ENCODE measurements at regions not wholly inside any gene's neighbourhood (a gene's known extent, or its start where the extent isn't known, plus 50 kb on each side); places are given as distances from the start of the nearest gene placed in this dataset.
"Not testable (repeated sequence)": the region's sequence is repeated elsewhere in the genome, so short reads cannot be mapped to it uniquely, and the experiment has no call there.

DNA sequence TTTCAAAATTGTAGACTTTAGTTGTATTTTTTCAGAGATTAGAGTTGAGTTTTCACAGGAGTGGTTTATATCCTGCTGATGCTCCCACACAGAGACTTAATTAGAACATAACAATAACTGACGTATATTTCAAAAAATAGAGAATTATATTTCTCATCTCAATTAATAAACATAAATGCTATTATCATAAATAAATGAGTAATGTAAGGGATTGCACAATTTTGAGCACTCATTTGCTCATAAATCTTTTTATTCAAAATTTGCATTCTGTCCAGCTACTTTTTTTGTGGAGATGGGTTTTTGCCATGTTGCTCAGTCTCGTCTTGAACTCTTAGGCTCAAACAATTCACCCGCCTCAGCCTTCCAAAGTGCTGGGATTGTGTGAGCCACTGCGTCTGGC lies 515.7 kb upstream of the RORB start:
- Mint-ChIP-seq H3K36me3 (no peaks in the 10 kb centered on the region), H3K4me3 (no peak overlapping the region), H3K27me3 (no peaks in the 10 kb centered on the region), H3K4me1 (no peaks in the 10 kb centered on the region), H3K9me3 (peaks cover 3% of the 10 kb centered on the region), H3K27ac (no peak overlapping the region)
- no peak for DNase-seq

DNA sequence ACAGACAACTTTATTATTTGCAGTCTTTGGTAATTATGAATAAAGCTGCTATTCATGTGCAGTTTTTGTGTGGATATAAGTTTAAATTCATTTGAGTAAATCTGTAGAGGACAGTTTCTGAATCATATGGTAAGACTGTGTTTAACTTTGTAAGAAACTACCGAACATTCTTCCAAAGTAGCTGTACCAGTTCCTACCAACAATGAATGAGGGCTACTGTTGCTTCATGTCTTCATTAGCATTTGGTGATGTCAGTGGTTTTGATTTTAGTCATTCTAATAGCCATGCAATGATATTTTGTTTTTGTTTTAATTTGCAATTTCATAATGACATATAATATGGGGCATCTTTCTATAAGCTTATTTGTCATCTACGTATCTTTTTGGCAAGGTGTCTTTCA lies 501.3 kb upstream of the RORB start:
- no peak for DNase-seq
- no peak overlapping the region for H3K27ac Mint-ChIP-seq
- peaks cover 1% of the 10 kb centered on the region for H3K9me3 Mint-ChIP-seq
- H3K27me3 Mint-ChIP-seq, result no peaks in the 10 kb centered on the region
- H3K4me1 Mint-ChIP-seq, result no peaks in the 10 kb centered on the region
- H3K36me3 Mint-ChIP-seq, result no peaks in the 10 kb centered on the region
- H3K4me3 Mint-ChIP-seq, result no peak overlapping the region

DNA sequence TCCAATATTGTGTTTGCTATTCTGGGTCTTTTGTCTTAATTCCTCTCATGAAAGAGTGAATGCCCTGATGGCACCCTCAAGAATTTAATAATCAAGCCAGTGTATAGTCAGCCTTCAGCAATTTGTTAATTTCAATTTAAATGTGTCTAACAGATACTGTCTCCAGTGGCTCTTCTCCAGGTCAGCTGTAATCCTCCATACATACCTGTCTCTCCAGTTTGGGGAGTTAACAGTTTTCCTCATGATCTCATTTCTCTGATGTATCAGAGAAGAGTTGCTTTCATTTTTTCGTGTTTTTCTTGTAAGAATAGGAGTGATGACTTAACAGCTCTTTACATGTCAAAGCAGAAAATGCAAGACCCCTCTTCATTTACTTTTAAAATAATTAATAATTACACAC lies 500.3 kb upstream of the RORB start:
- no peak for DNase-seq
- Mint-ChIP-seq H3K4me1 (no peaks in the 10 kb centered on the region), H3K27me3 (no peaks in the 10 kb centered on the region), H3K9me3 (peaks cover 1% of the 10 kb centered on the region), H3K4me3 (no peak overlapping the region), H3K27ac (no peak overlapping the region), H3K36me3 (no peaks in the 10 kb centered on the region)

DNA sequence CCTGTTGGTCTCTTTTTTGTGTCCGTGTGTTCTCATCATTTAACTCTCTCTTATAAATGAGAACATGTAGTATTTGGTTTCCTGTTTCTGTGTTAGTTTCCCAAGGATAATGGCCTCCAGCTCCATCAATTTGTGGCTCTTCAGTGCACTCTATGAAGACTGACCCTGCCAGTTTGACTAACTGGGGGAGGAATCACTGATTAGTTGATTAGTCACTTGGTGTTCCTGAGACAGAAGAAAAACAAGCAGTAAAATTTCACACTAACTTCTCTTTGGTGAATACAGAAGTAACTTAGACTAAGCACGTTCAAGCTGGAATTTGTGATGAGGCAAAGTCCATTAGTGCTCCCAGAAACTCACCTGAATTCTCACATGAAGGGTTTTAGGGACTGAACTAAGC lies 495.8 kb upstream of the RORB start:
- DNase-seq, result no peak
- Mint-ChIP-seq H3K36me3 (no peaks in the 10 kb centered on the region), H3K4me3 (no peak overlapping the region), H3K27me3 (no peaks in the 10 kb centered on the region), H3K4me1 (no peaks in the 10 kb centered on the region), H3K27ac (no peak overlapping the region), H3K9me3 (no peaks in the 10 kb centered on the region)

DNA sequence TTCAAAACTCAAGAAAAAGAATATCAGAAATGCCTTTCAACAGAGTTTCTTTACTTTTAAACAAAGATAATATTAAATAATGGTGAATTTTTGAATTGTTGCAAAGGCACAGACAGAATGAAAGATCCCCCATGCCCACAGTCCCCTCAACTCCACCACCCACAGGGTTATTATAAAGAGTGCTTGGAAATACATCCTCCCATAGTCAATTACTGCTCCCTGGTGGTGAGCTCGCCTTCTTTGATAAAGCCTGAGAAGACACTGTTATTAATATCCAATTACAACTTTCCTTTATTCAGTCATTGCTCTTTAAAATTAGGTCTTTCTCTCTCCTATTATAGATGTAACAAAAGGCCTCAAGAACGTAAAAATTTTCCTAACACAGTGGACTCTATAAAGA lies 490.2 kb upstream of the RORB start:
- no peak overlapping the region for H3K27ac Mint-ChIP-seq
- H3K36me3 Mint-ChIP-seq, result no peaks in the 10 kb centered on the region
- no peak overlapping the region for H3K4me3 Mint-ChIP-seq
- no peaks in the 10 kb centered on the region for H3K9me3 Mint-ChIP-seq
- no peaks in the 10 kb centered on the region for H3K4me1 Mint-ChIP-seq
- no peaks in the 10 kb centered on the region for H3K27me3 Mint-ChIP-seq
- no peak for DNase-seq

DNA sequence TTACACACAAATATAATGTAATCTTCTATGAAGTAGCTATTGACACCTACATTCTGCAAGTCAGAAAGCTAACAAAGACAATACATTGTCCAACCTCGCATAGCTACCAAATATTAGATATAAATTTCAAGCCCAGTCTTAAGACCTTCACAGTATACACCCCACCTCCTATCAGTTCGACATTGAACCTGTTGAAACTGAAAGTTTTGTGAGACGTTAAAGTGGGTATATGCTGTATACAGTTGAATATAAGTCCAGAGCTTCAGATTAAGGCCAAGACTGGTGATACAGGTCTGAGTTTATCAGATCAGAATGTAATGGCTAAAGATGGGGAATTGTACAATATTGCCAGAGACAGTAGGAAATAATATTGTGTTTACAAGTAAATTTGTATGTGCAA lies 489.3 kb upstream of the RORB start:
- no peak overlapping the region for H3K27ac Mint-ChIP-seq
- no peak overlapping the region for H3K4me3 Mint-ChIP-seq
- DNase-seq, result no peak
- no peaks in the 10 kb centered on the region for H3K9me3 Mint-ChIP-seq
- no peaks in the 10 kb centered on the region for H3K36me3 Mint-ChIP-seq
- H3K27me3 Mint-ChIP-seq, result no peaks in the 10 kb centered on the region
- no peaks in the 10 kb centered on the region for H3K4me1 Mint-ChIP-seq

DNA sequence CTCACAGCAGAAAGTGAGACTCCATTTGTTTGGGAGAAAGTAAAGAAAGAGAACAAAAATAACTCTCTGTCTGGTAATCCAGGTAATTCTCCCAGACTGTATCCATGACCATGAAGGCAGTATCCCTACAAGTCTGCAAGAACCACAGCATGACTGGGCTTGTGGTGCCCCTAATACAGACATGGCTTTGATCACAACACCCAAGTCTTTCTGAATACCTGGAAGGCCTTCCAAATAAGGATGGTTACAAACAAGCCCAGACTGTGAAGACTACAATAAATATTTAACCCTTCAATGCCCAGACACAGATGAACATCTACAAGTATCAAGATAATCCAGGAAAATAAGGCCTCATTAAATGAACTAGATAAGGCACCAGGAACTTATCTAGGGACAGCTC lies 481.1 kb upstream of the RORB start:
- no peak overlapping the region for H3K4me3 Mint-ChIP-seq
- H3K36me3 Mint-ChIP-seq, result no peaks in the 10 kb centered on the region
- H3K4me1 Mint-ChIP-seq, result no peaks in the 10 kb centered on the region
- H3K27me3 Mint-ChIP-seq, result no peaks in the 10 kb centered on the region
- DNase-seq, result no peak
- no peak overlapping the region for H3K27ac Mint-ChIP-seq
- peaks cover 2% of the 10 kb centered on the region for H3K9me3 Mint-ChIP-seq

DNA sequence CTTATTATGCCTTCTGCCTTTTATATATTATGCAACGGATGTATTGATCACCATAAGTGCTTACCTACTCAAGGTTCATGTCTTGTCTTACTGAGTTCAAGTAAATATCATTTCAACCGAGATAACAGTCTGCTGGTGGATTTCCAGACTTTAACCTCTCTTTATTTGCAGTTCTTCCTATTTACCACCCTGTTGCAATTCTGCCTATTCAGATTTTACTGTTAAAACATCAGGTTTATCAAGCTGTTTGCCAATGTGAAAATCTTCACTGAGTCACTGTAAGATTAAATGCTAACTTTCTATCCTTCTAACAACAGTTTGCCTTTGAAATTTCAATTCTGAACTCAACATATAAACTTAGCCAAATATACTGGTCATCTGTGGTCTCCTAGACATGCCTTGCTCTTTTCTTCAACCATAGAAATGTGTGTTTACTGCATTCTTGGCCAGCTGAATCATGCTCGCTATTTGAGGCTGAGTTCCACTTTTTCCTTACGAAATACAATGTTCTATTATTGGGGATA lies 471.7 kb upstream of the RORB start:
- no peak for DNase-seq
- Mint-ChIP-seq H3K36me3 (no peaks in the 10 kb centered on the region), H3K27me3 (no peaks in the 10 kb centered on the region), H3K4me1 (no peaks in the 10 kb centered on the region), H3K9me3 (peaks cover 2% of the 10 kb centered on the region), H3K27ac (no peak overlapping the region), H3K4me3 (no peak overlapping the region)

DNA sequence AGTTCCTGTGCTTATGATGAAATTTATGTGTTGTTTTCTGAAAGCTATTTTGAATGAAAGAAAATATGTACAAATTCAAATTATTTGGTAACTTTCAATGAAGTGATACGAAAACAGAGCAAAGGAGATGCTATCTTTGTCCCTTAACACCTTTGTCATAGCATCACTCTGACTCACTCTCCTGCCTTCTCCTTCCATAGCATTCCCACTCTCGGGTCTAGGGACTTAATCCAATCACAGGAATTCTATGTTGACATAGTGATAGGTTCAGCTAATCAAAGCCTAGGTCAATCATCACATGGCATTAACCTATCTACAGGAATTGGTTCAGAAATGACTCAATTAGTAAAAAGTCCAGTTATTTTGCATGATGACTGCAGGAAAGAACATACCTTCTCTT lies 464.7 kb upstream of the RORB start:
- Mint-ChIP-seq H3K9me3 (no peaks in the 10 kb centered on the region), H3K36me3 (no peaks in the 10 kb centered on the region), H3K4me1 (no peaks in the 10 kb centered on the region), H3K27me3 (no peaks in the 10 kb centered on the region), H3K27ac (no peak overlapping the region), H3K4me3 (no peak overlapping the region)
- no peak for DNase-seq

DNA sequence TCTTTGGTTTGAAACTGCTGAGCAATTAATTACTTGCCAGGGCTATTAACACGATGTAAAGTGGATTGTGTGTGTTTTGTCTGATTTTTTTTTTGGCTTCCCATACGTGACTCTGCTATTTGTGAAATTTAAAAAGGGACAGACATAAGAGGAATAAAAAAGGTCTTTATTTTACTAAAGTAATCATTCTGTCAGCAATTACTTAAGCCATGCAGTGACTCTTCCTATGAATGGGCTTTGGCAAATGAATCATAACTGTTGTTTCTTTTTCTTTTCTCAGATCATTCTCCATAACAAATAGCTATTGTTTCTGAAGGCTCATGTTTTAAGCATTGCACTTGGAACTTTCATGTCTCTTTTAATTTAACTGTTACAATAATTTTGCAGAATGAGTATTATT lies 461.3 kb upstream of the RORB start:
- H3K4me1 Mint-ChIP-seq, result no peaks in the 10 kb centered on the region
- no peaks in the 10 kb centered on the region for H3K9me3 Mint-ChIP-seq
- no peaks in the 10 kb centered on the region for H3K36me3 Mint-ChIP-seq
- H3K4me3 Mint-ChIP-seq, result no peak overlapping the region
- no peaks in the 10 kb centered on the region for H3K27me3 Mint-ChIP-seq
- no peak for DNase-seq
- H3K27ac Mint-ChIP-seq, result no peak overlapping the region

DNA sequence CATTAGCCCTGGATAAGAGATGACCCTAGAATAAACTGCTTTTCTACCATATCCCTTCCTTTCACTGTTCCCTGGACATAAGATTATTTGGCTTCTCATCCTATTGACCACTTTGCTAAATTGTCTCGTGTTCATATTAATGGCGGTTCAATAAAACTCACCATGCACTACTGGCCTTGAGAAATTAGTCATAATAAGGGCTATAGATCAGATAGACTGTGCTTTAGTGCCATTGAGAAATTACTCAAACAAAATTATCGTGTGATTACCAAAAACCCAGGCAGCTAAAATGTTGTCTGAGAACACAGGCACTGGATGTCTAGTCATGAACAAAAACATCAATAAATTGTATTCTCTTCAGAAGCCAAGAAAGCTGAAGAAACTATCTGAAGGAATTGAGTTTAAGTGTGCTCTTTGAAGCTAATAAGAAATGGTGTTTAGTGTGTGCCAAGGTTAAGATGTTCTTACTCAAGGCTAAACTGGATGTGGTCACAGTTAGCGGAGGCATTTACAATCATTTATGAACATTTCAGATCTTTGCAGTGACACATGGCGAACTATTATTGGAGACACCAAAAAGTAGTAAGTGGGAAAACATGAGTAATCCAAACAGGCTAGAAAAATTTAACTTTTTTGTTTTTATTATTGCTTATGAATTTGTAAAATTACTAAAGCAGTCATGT lies 460.4 kb upstream of the RORB start:
- no peaks in the 10 kb centered on the region for H3K4me1 Mint-ChIP-seq
- no peak overlapping the region for H3K4me3 Mint-ChIP-seq
- H3K36me3 Mint-ChIP-seq, result no peaks in the 10 kb centered on the region
- no peak overlapping the region for H3K27ac Mint-ChIP-seq
- H3K9me3 Mint-ChIP-seq, result no peaks in the 10 kb centered on the region
- H3K27me3 Mint-ChIP-seq, result no peaks in the 10 kb centered on the region
- no peak for DNase-seq

DNA sequence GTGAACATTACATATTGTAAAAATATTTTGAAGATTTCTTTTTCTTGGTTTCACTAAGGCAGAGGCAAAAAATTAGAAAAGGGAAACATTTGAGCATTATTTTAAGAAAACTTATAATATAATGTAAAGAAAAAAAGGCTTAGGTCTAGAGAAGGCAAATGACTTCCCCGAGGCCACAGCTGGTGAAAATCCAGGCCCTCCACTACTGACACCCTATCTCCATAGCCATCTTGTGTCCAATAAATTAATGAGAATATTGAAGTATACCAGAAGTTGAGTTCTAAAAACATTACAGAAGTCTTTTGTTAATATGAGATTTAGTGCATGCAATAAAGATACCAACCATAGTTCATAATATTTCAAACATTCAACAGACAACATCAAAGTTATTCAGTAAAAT lies 459.9 kb upstream of the RORB start:
- DNase-seq, result no peak
- Mint-ChIP-seq H3K27me3 (peaks cover 3% of the 10 kb centered on the region), H3K27ac (no peak overlapping the region), H3K9me3 (peaks cover 2% of the 10 kb centered on the region), H3K4me3 (no peak overlapping the region), H3K36me3 (no peaks in the 10 kb centered on the region), H3K4me1 (no peaks in the 10 kb centered on the region)

DNA sequence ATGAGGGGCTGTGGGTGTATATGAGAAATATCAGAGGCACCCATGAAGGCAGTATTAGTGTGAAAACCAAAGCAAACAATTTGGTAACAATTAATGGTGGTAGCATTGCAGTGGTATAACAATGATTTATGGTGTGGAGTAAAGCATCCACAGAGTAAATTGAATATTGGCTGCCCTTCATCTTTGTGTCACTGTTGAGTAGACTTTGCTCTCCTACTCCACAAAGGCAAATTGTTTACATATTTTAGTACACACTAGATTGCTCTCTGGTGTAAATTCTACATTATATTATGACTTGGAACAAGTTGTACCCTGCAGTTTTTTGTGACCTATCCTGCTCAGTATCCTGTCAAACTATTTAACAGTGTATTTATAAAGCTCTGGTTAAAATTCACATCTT lies 455.5 kb upstream of the RORB start:
- DNase-seq, result no peak
- H3K4me3 Mint-ChIP-seq, result no peak overlapping the region
- no peaks in the 10 kb centered on the region for H3K4me1 Mint-ChIP-seq
- H3K27me3 Mint-ChIP-seq, result peaks cover 4% of the 10 kb centered on the region
- no peaks in the 10 kb centered on the region for H3K36me3 Mint-ChIP-seq
- H3K27ac Mint-ChIP-seq, result no peak overlapping the region
- peaks cover 2% of the 10 kb centered on the region for H3K9me3 Mint-ChIP-seq

DNA sequence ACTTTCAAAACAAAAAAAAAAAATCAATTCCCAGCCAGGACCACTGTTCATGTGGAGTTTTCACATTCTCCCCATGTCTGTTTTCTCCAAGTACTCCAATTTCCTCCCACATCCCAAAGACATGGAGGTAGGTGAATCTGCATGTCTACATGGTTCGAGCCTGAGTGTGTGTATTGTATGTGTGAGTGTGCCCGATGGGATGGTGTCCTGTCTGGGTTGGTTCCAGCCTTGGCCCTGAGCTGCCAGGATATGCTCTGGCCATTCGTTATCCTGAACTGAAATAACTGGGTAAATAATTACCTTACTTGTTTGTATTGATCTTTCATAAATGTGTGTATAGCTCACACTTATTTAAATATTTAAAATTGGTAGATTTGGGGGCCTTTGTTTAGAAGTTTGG lies 452.3 kb upstream of the RORB start:
- Mint-ChIP-seq H3K36me3 (no peaks in the 10 kb centered on the region), H3K27me3 (peaks cover 4% of the 10 kb centered on the region), H3K4me3 (no peak overlapping the region), H3K9me3 (peaks cover 2% of the 10 kb centered on the region), H3K4me1 (no peaks in the 10 kb centered on the region), H3K27ac (no peak overlapping the region)
- DNase-seq, result no peak

DNA sequence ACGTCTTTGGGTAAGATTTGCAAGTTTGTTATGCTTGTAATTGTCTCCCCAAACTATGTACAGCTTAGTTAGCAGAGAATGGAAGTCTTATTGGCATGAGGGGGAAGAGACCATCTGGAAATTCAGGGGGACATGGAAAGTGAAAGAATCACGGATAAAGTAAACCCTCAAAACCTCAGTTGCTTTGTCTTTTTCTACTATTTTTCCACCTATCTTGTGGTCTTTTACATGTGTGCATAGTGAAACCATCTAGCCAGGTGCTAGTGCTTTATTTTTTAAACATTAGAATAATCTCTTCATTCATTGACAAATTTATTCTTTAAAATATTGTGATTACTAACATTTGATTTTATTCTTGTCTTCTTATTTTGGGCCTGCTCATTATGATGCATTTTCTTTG lies 441.1 kb upstream of the RORB start:
- H3K27me3 Mint-ChIP-seq, result peaks cover 3% of the 10 kb centered on the region

DNA sequence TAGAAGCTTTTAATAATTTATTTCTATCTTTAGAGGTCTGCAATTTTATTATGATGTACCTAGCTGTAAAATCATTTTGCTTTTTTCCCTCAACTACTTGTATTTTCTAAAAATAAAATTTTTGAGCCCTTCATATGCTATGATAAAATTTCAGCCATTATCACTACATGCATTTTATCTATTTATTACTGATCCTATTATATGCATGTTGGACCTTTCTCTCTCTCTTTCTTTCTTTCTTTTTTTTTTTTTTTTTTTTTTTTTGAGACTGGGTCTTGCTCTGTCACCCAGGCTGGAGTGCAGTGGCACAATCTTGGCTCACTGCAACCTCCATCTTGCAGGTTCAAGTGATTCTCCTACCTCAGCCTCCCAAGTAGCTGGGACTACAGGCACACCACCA lies 440.1 kb upstream of the RORB start:
- H3K27me3 Mint-ChIP-seq, H3K27ac Mint-ChIP-seq, H3K36me3 Mint-ChIP-seq, H3K4me1 Mint-ChIP-seq, H3K4me3 Mint-ChIP-seq, H3K9me3 Mint-ChIP-seq, DNase-seq: not testable (repeated sequence)

More for the DNA sequence above, 441.1 kb upstream of the RORB start:
- Mint-ChIP-seq H3K27ac (no peak overlapping the region), H3K4me3 (no peak overlapping the region), H3K9me3 (no peaks in the 10 kb centered on the region), H3K36me3 (no peaks in the 10 kb centered on the region), H3K4me1 (no peaks in the 10 kb centered on the region)
- DNase-seq, result no peak

Data from activated naive CD8-positive, alpha-beta T cell treated with anti-CD3 and anti-CD28 coated beads for 36 hours (primary cell).